SK-N-SH (cell line): ENCODE measurements at regions not wholly inside any gene's neighbourhood (a gene's known extent, or its start where the extent isn't known, plus 50 kb on each side); places are given as distances from the start of the nearest gene placed in this dataset.
A peak's percentile ranks its signal among the peaks of the same experiment; 100 is the strongest.

Experiments
- CHD2 ChIP-seq: fragments of 150-350 bp; IDR thresholded peaks from 2 replicates; pipeline ENCODE4 v1.6.1; 2018; ENCODE audit warnings: low read length; ENCODE audit not compliant: partially characterized antibody
- EZH2phosphoT487 ChIP-seq: fragments of 200-600 bp; sonication (generic); IDR thresholded peaks from 2 replicates; pipeline ENCODE4 v1.6.1; 2017; ENCODE audit warnings: low read depth, mixed run types, mild to moderate bottlenecking, antibody characterized with exemption, moderate library complexity, borderline replicate concordance
- NFIC ChIP-seq: IDR thresholded peaks from 2 replicates; pipeline ENCODE4 v1.4.0; 2012; ENCODE audit warnings: borderline replicate concordance
- POLR2AphosphoS5 ChIP-seq: IDR thresholded peaks from 2 replicates; pipeline ENCODE4 v1.6.1; 2012; ENCODE audit warnings: low read depth, low read length
- RFX5 ChIP-seq: IDR thresholded peaks from 2 replicates; pipeline ENCODE4 v1.6.1; 2012; ENCODE audit warnings: mild to moderate bottlenecking, improper control_type of control experiment, low read length
- SIN3A ChIP-seq: IDR thresholded peaks from 2 replicates; pipeline ENCODE4 v1.6.1; 2012; ENCODE audit warnings: low read depth, mild to moderate bottlenecking, low read length, moderate library complexity, borderline replicate concordance
- TAF1 ChIP-seq: IDR thresholded peaks from 2 replicates; pipeline ENCODE4 v1.6.1; 2012; ENCODE audit warnings: low read depth, mild to moderate bottlenecking, low read length, moderate library complexity, borderline replicate concordance
- YY1 ChIP-seq: IDR thresholded peaks from 2 replicates; pipeline ENCODE4 v1.4.0; 2012; ENCODE audit warnings: low read depth, mild to moderate bottlenecking
- TF ChIP-seq, protein P1 (sequence below): fragments of 200-600 bp; sonication (generic); IDR thresholded peaks from 2 replicates; pipeline ENCODE4 v1.6.1; 2017; ENCODE audit warnings: antibody characterized with exemption, mild to moderate bottlenecking, moderate library complexity
- TF ChIP-seq, protein P2 (sequence below): IDR thresholded peaks from 2 replicates; pipeline ENCODE4 v1.4.0; 2012; ENCODE audit warnings: low read depth

DNA sequence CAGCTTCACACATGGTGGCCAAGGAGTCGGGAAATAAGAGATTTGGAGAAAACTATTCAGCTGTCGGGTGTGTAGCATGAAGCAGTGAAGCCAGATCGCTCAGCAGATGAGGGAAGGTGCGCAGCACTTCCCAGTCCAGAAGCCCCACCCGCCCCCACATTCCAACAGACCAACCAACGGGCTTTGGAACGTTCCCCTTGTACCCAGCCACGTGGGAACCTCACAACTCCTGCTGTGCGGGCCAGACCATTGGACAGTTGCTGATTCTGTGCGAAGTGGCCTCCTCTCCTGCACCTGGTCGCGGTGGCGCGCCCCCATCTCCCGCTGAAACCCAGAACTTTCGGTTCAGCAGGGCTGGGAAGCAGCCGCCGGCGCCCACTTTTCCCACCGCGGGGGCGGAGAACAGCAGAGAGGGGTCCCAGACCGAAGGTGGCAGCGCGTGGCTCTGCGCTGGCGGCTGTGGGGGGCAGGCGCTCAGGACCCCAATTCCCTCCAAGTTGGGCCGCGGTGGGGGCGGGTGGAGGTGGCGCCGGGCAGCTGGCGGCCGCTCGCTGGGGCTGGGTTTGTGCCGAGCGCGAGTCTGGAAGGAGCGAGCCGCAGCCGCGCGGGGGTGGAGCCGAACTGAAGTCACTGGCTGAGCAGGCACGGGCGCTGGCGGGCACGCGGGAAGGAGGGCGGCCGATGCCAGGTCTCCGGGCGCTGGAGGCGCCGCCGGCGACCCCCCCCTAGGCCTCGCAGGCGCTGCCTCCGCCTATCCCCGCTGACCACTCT is 1301.5 kb upstream of the SORCS1 start:
- TF ChIP-seq, protein P1, sequence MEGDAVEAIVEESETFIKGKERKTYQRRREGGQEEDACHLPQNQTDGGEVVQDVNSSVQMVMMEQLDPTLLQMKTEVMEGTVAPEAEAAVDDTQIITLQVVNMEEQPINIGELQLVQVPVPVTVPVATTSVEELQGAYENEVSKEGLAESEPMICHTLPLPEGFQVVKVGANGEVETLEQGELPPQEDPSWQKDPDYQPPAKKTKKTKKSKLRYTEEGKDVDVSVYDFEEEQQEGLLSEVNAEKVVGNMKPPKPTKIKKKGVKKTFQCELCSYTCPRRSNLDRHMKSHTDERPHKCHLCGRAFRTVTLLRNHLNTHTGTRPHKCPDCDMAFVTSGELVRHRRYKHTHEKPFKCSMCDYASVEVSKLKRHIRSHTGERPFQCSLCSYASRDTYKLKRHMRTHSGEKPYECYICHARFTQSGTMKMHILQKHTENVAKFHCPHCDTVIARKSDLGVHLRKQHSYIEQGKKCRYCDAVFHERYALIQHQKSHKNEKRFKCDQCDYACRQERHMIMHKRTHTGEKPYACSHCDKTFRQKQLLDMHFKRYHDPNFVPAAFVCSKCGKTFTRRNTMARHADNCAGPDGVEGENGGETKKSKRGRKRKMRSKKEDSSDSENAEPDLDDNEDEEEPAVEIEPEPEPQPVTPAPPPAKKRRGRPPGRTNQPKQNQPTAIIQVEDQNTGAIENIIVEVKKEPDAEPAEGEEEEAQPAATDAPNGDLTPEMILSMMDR, result no peak
- TF ChIP-seq POLR2AphosphoS5 (no peak), YY1 (no peak), TAF1 (no peak), CHD2 (no peak), NFIC (no peak), EZH2phosphoT487 (no peak), SIN3A (no peak), RFX5 (no peak)
- TF ChIP-seq, protein P2, sequence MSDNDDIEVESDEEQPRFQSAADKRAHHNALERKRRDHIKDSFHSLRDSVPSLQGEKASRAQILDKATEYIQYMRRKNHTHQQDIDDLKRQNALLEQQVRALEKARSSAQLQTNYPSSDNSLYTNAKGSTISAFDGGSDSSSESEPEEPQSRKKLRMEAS, result peak; percentile 87
